AG04450 (cell line): ENCODE measurements at regions not wholly inside any gene's neighbourhood (a gene's known extent, or its start where the extent isn't known, plus 50 kb on each side); places are given as distances from the start of the nearest gene placed in this dataset.

Experiments used
- CTCF ChIA-PET: fragments of 300-600, 350-600 bp; formaldehyde crosslinking; extraction: SDS; loops from one replicate; lab custom pipeline; 2022; ENCODE audit warnings: antibody characterized with exemption, inconsistent platforms; lab: Charles Lee
- POLR2A ChIA-PET: fragments of 350-600 bp; formaldehyde crosslinking; extraction: SDS; loops from one replicate; lab custom pipeline; 2021; ENCODE audit warnings: antibody characterized with exemption, inconsistent platforms; lab: Yijun Ruan, JAX
- DNase-seq: peaks from one replicate; pipeline ENCODE4 v3.0.0-alpha.2; 2011; ENCODE audit warnings: low read depth, low spot score
- H3K27ac ChIP-seq: one replicate; pipeline ENCODE4 v1.5.1; 2012; ENCODE audit warnings: low read depth, low read length, control low read depth
- H3K27me3 ChIP-seq: one replicate; pipeline ENCODE4 v1.6.0; 2012; ENCODE audit warnings: low read length; ENCODE audit not compliant: control insufficient read depth, insufficient read depth
- H3K4me3 ChIP-seq: 2 replicates; pipeline ENCODE4 v1.5.1; 2011; ENCODE audit warnings: mild to moderate bottlenecking, low read depth, low read length, control low read depth
- H3K9me3 ChIP-seq: 2 replicates; pipeline ENCODE4 v1.5.1; 2012; ENCODE audit warnings: low read length; ENCODE audit not compliant: control insufficient read depth, insufficient read depth
- TF ChIP-seq, protein P1 (sequence below): IDR thresholded peaks from 2 replicates; pipeline ENCODE4 v1.5.1; 2011; ENCODE audit warnings: low read depth, low read length, control low read depth, inconsistent platforms

- TF ChIP-seq, protein P1, sequence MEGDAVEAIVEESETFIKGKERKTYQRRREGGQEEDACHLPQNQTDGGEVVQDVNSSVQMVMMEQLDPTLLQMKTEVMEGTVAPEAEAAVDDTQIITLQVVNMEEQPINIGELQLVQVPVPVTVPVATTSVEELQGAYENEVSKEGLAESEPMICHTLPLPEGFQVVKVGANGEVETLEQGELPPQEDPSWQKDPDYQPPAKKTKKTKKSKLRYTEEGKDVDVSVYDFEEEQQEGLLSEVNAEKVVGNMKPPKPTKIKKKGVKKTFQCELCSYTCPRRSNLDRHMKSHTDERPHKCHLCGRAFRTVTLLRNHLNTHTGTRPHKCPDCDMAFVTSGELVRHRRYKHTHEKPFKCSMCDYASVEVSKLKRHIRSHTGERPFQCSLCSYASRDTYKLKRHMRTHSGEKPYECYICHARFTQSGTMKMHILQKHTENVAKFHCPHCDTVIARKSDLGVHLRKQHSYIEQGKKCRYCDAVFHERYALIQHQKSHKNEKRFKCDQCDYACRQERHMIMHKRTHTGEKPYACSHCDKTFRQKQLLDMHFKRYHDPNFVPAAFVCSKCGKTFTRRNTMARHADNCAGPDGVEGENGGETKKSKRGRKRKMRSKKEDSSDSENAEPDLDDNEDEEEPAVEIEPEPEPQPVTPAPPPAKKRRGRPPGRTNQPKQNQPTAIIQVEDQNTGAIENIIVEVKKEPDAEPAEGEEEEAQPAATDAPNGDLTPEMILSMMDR: no peak
- ChIA-PET POLR2A (no interaction called here), CTCF (no interaction called here)
- DNase-seq: no peak
- Histone ChIP-seq H3K4me3 (no peak overlapping the region), H3K9me3 (no peaks in the 10 kb centered on the region), H3K27me3 (no peaks in the 10 kb centered on the region), H3K27ac (no peak overlapping the region)
Measured at GRCh38 chr3:104648823-104649222, 717.9 kb upstream of the ALCAM start.

GRCh38 chr3:104669083-104669482, 697.6 kb upstream of the ALCAM start:
- POLR2A ChIA-PET: no interaction called here
- TF ChIP-seq, protein P1: no peak
- no peak overlapping the region for H3K4me3 ChIP-seq
- no peaks in the 10 kb centered on the region for H3K27me3 ChIP-seq
- H3K27ac ChIP-seq: no peak overlapping the region
- CTCF ChIA-PET: no interaction called here
- no peak for DNase-seq
- H3K9me3 ChIP-seq: no peaks in the 10 kb centered on the region

DNA sequence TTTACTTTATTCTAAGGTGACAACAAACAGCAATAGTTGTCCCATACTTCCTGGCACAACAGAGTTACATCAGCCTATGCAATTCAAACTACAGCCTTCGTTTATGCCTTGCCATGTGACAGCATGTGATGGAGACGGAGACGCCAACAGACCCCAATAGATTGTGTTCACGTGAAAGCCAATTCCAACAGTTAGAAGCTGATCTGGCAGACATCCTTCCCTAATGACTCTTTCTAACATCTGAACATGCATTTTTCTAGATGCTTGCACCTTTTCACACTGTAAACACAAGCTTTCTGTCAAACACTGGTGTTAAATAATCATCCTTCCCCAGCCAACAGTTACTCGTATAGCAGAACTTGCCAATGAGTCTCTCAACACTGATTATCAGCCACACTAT, 694.4 kb upstream of the ALCAM start:
- Histone ChIP-seq H3K4me3 (no peak overlapping the region), H3K27me3 (no peaks in the 10 kb centered on the region), H3K27ac (no peak overlapping the region), H3K9me3 (no peaks in the 10 kb centered on the region)
- DNase-seq: no peak
- ChIA-PET CTCF (no interaction called here), POLR2A (no interaction called here)
- TF ChIP-seq, protein P1: no peak

GRCh38 chr3:104673981-104674380, 692.7 kb upstream of the ALCAM start:
- POLR2A ChIA-PET: no interaction called here
- Histone ChIP-seq H3K27me3 (no peaks in the 10 kb centered on the region), H3K9me3 (no peaks in the 10 kb centered on the region), H3K4me3 (no peak overlapping the region), H3K27ac (no peak overlapping the region)
- DNase-seq: no peak
- TF ChIP-seq, protein P1: no peak
- CTCF ChIA-PET: no interaction called here

GRCh38 chr3:104676241-104676640, 690.5 kb upstream of the ALCAM start:
- DNase-seq: no peak
- Histone ChIP-seq H3K4me3 (no peak overlapping the region), H3K27ac (no peak overlapping the region), H3K9me3 (no peaks in the 10 kb centered on the region), H3K27me3 (no peaks in the 10 kb centered on the region)
- TF ChIP-seq, protein P1: no peak
- ChIA-PET CTCF (no interaction called here), POLR2A (no interaction called here)
